HEK293 (cell line): ENCODE measurements at regions not wholly inside any gene's neighbourhood (a gene's known extent, or its start where the extent isn't known, plus 50 kb on each side); places are given as distances from the start of the nearest gene placed in this dataset.

Source experiments
- CTCF ChIA-PET: fragments of 350-600 bp; formaldehyde crosslinking; extraction: SDS; loops from one replicate; lab custom pipeline; 2021; ENCODE audit warnings: antibody characterized with exemption; lab: Yijun Ruan, JAX
- POLR2A ChIA-PET: fragments of 300-600 bp; formaldehyde crosslinking; extraction: SDS; loops from one replicate; lab custom pipeline; 2020; ENCODE audit warnings: antibody characterized with exemption, inconsistent platforms; lab: Yijun Ruan, JAX
- H3K27ac ChIP-seq: fragments of 200-500 bp; sonication (Bioruptor generic); 2 replicates; pipeline ENCODE4 v1.5.1; 2014; ENCODE audit warnings: low read depth, low read length, control low read depth, inconsistent platforms; ENCODE audit errors: extremely low read depth
- H3K36me3 ChIP-seq, 2 experiments: fragments of 200-500 bp in 1 of 2; sonication (Bioruptor generic) in 1 of 2; 1 replicate in 1 of 2; 2 replicates in 1 of 2; pipeline ENCODE4 v1.5.1; 2014 to 2017; ENCODE audit warnings: inconsistent platforms in 2 of 2, low read length in 2 of 2; ENCODE audit not compliant: control insufficient read depth in 2 of 2, insufficient read depth in 1 of 2
- H3K4me1 ChIP-seq: fragments of 200-500 bp; sonication (Bioruptor generic); 2 replicates; pipeline ENCODE4 v1.5.1; 2014; ENCODE audit warnings: mild to moderate bottlenecking, low read length, inconsistent platforms; ENCODE audit not compliant: control insufficient read depth, insufficient read depth
- H3K4me3 ChIP-seq: 2 replicates; pipeline ENCODE4 v1.5.1; 2011; ENCODE audit warnings: low read depth, mild to moderate bottlenecking, control low read depth, low read length, moderate library complexity
- H3K9me3 ChIP-seq: fragments of 200-500 bp; sonication (Bioruptor generic); 2 replicates; pipeline ENCODE4 v1.5.1; 2014; ENCODE audit warnings: low read depth, low read length, inconsistent platforms; ENCODE audit not compliant: control insufficient read depth, insufficient read depth
- EGR2 ChIP-seq: fragments of 450-650 bp; formaldehyde crosslinking; IDR thresholded peaks from 2 replicates; pipeline ENCODE4 v1.5.1; 2016; ENCODE audit warnings: low read depth, missing biosample characterization, missing genetic modification characterization
- GLIS1 ChIP-seq: fragments of 450-650 bp; formaldehyde crosslinking; IDR thresholded peaks from 2 replicates; pipeline ENCODE4 v1.5.1; 2016; ENCODE audit warnings: missing biosample characterization, missing genetic modification characterization
- MZF1 ChIP-seq: fragments of 450-650 bp; formaldehyde crosslinking; IDR thresholded peaks from 2 replicates; pipeline ENCODE4 v1.5.1; 2017; ENCODE audit warnings: missing biosample characterization, missing genetic modification characterization, borderline replicate concordance
- OVOL3 ChIP-seq: fragments of 450-650 bp; formaldehyde crosslinking; IDR thresholded peaks from 2 replicates; pipeline ENCODE4 v1.5.1; 2016; ENCODE audit warnings: missing biosample characterization, missing genetic modification characterization
- SCRT1 ChIP-seq: fragments of 450-650 bp; formaldehyde crosslinking; IDR thresholded peaks from 2 replicates; pipeline ENCODE4 v1.5.1; 2016; ENCODE audit warnings: missing biosample characterization, missing genetic modification characterization, borderline replicate concordance
- SP7 ChIP-seq: fragments of 450-650 bp; formaldehyde crosslinking; IDR thresholded peaks from 2 replicates; pipeline ENCODE4 v1.5.1; 2016; ENCODE audit warnings: missing biosample characterization, missing genetic modification characterization
- ZNF155 ChIP-seq: fragments of 450-650 bp; formaldehyde crosslinking; IDR thresholded peaks from 2 replicates; pipeline ENCODE4 v1.5.1; 2016; ENCODE audit warnings: missing biosample characterization, missing genetic modification characterization
- ZNF16 ChIP-seq: fragments of 450-650 bp; formaldehyde crosslinking; IDR thresholded peaks from 2 replicates; pipeline ENCODE4 v1.5.1; 2016; ENCODE audit warnings: low read depth, missing biosample characterization, missing genetic modification characterization
- ZNF174 ChIP-seq: fragments of 450-650 bp; formaldehyde crosslinking; IDR thresholded peaks from 2 replicates; pipeline ENCODE4 v1.5.0; 2017; ENCODE audit warnings: missing biosample characterization, mild to moderate bottlenecking, missing genetic modification characterization
- ZNF311 ChIP-seq: fragments of 450-650 bp; formaldehyde crosslinking; IDR thresholded peaks from 2 replicates; pipeline ENCODE4 v1.5.1; 2017; ENCODE audit warnings: missing biosample characterization, missing genetic modification characterization, borderline replicate concordance
- ZNF37A ChIP-seq: fragments of 450-650 bp; IDR thresholded peaks from 2 replicates; pipeline ENCODE4 v1.5.1; 2018; ENCODE audit warnings: missing biosample characterization, missing genetic modification characterization
- ZNF391 ChIP-seq: fragments of 450-650 bp; formaldehyde crosslinking; IDR thresholded peaks from 2 replicates; pipeline ENCODE4 v1.5.1; 2016; ENCODE audit warnings: low read depth, missing biosample characterization, missing genetic modification characterization, borderline replicate concordance
- ZNF473 ChIP-seq: fragments of 450-650 bp; formaldehyde crosslinking; IDR thresholded peaks from 2 replicates; pipeline ENCODE4 v1.5.1; 2017; ENCODE audit warnings: missing biosample characterization, missing genetic modification characterization
- ZNF521 ChIP-seq: fragments of 450-650 bp; formaldehyde crosslinking; IDR thresholded peaks from 2 replicates; pipeline ENCODE4 v1.5.1; 2017; ENCODE audit warnings: missing biosample characterization, mild to moderate bottlenecking, missing genetic modification characterization
- TF ChIP-seq, protein P1 (sequence below): fragments of 450-650 bp; formaldehyde crosslinking; IDR thresholded peaks from 2 replicates; pipeline ENCODE4 v1.5.1; 2016; ENCODE audit warnings: missing biosample characterization, missing genetic modification characterization
- TF ChIP-seq, protein P2 (sequence below): fragments of 450-650 bp; formaldehyde crosslinking; IDR thresholded peaks from 2 replicates; pipeline ENCODE4 v1.5.1; 2016; ENCODE audit warnings: missing biosample characterization, missing genetic modification characterization
- TF ChIP-seq, protein P3 (sequence below): fragments of 450-650 bp; formaldehyde crosslinking; IDR thresholded peaks from 2 replicates; pipeline ENCODE4 v1.5.1; 2016; ENCODE audit warnings: missing biosample characterization, missing genetic modification characterization
- TF ChIP-seq, protein P4 (sequence below): fragments of 450-650 bp; formaldehyde crosslinking; IDR thresholded peaks from 2 replicates; pipeline ENCODE4 v1.5.1; 2016; ENCODE audit warnings: missing biosample characterization, missing genetic modification characterization, low read depth

DNA sequence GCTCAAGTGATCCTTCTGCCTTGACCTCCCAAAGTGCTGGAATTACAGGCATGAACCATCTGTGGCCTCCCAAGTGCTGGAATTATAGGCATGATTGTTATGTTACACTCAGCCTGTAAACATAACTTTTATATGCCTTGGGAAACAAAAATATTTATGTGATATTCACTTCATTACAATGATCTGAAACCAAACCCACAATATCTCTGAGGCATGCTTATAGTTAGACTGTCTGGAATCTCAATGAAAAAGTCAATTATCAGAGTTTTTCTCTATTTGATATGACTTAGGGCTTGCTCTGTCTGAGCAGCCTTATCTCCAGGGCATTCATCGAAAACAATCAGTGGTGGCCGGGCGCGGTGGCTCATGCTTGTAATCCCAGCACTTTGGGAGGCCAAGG is 195.3 kb upstream of the MYO3A start (continued):
- TF ChIP-seq, protein P1, sequence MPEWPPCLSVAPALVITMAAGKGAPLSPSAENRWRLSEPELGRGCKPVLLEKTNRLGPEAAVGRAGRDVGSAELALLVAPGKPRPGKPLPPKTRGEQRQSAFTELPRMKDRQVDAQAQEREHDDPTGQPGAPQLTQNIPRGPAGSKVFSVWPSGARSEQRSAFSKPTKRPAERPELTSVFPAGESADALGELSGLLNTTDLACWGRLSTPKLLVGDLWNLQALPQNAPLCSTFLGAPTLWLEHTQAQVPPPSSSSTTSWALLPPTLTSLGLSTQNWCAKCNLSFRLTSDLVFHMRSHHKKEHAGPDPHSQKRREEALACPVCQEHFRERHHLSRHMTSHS (tag by site-specific recombination): no peak
- no peak for TF ChIP-seq SCRT1 (tag by site-specific recombination)
- TF ChIP-seq, protein P2, sequence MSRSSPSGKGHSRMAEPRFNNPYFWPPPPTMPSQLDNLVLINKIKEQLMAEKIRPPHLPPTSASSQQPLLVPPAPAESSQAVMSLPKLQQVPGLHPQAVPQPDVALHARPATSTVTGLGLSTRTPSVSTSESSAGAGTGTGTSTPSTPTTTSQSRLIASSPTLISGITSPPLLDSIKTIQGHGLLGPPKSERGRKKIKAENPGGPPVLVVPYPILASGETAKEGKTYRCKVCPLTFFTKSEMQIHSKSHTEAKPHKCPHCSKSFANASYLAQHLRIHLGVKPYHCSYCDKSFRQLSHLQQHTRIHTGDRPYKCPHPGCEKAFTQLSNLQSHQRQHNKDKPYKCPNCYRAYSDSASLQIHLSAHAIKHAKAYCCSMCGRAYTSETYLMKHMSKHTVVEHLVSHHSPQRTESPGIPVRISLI (tag by site-specific recombination): no peak
- TF ChIP-seq SP7 (tag by site-specific recombination): no peak
- no peak for TF ChIP-seq MZF1 (tag by site-specific recombination)
- TF ChIP-seq ZNF37A (tag by site-specific recombination): no peak
- TF ChIP-seq, protein P3, sequence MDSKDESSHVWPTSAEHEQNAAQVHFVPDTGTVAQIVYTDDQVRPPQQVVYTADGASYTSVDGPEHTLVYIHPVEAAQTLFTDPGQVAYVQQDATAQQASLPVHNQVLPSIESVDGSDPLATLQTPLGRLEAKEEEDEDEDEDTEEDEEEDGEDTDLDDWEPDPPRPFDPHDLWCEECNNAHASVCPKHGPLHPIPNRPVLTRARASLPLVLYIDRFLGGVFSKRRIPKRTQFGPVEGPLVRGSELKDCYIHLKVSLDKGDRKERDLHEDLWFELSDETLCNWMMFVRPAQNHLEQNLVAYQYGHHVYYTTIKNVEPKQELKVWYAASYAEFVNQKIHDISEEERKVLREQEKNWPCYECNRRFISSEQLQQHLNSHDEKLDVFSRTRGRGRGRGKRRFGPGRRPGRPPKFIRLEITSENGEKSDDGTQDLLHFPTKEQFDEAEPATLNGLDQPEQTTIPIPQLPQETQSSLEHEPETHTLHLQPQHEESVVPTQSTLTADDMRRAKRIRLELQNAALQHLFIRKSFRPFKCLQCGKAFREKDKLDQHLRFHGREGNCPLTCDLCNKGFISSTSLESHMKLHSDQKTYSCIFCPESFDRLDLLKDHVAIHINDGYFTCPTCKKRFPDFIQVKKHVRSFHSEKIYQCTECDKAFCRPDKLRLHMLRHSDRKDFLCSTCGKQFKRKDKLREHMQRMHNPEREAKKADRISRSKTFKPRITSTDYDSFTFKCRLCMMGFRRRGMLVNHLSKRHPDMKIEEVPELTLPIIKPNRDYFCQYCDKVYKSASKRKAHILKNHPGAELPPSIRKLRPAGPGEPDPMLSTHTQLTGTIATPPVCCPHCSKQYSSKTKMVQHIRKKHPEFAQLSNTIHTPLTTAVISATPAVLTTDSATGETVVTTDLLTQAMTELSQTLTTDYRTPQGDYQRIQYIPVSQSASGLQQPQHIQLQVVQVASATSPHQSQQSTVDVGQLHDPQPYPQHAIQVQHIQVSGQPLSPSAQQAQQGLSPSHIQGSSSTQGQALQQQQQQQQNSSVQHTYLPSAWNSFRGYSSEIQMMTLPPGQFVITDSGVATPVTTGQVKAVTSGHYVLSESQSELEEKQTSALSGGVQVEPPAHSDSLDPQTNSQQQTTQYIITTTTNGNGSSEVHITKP (tag by site-specific recombination): no peak
- TF ChIP-seq ZNF174 (tag by site-specific recombination): no peak
- TF ChIP-seq ZNF391 (tag by site-specific recombination): no peak
- no peak for TF ChIP-seq ZNF16 (tag by site-specific recombination)
- no peak for TF ChIP-seq GLIS1 (tag by site-specific recombination)
- TF ChIP-seq ZNF521 (tag by site-specific recombination): no peak
- TF ChIP-seq, all 188 proteins: peak for 0

DNA sequence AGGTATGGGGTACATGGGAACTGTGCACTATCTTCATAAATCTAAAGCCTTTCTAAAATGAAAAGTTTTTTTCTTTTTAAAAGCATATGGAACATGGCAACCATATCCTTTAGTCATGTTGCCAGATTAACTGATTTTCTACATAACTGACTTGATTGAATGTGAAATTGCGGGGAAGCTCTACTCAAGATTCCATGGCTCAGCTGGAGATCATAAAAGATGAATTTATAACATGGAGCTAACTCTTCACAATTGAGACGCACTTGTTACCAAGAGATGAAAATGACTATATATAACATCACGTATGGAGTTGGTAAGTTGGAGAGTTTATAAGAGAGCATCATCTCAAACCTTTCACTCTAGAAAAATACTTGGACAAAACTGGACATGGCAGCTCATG is 190.2 kb upstream of the MYO3A start:
- ChIA-PET POLR2A (no interaction called here), CTCF (interaction anchor here (0.8 to 1.4 kb wide), 3 partner anchors 14 to 31 kb away, joined by 3 read pairs; no protein-coding TSS in a partner anchor)
- Histone ChIP-seq H3K9me3 (no peaks in the 10 kb centered on the region), H3K27ac (no peak overlapping the region), H3K4me3 (no peak overlapping the region), H3K36me3 (no peaks in the 10 kb centered on the region), H3K4me1 (no peaks in the 10 kb centered on the region; the same call in 1 of the 2 replicates)
- no peak for TF ChIP-seq OVOL3 (tag by site-specific recombination)
- TF ChIP-seq EGR2: no peak
- TF ChIP-seq ZNF473 (tag by site-specific recombination): no peak
- TF ChIP-seq, protein P4, sequence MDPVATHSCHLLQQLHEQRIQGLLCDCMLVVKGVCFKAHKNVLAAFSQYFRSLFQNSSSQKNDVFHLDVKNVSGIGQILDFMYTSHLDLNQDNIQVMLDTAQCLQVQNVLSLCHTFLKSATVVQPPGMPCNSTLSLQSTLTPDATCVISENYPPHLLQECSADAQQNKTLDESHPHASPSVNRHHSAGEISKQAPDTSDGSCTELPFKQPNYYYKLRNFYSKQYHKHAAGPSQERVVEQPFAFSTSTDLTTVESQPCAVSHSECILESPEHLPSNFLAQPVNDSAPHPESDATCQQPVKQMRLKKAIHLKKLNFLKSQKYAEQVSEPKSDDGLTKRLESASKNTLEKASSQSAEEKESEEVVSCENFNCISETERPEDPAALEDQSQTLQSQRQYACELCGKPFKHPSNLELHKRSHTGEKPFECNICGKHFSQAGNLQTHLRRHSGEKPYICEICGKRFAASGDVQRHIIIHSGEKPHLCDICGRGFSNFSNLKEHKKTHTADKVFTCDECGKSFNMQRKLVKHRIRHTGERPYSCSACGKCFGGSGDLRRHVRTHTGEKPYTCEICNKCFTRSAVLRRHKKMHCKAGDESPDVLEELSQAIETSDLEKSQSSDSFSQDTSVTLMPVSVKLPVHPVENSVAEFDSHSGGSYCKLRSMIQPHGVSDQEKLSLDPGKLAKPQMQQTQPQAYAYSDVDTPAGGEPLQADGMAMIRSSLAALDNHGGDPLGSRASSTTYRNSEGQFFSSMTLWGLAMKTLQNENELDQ (tag by site-specific recombination): no peak
- no peak for TF ChIP-seq ZNF155 (tag by site-specific recombination)
- TF ChIP-seq ZNF311: no peak
